GM18870 (cell line): ENCODE measurements at regions not wholly inside any gene's neighbourhood (a gene's known extent, or its start where the extent isn't known, plus 50 kb on each side); places are given as distances from the start of the nearest gene placed in this dataset.
"Not testable (repeated sequence)": the region's sequence is repeated elsewhere in the genome, so short reads cannot be mapped to it uniquely, and the experiment has no call there.

Experiments
- ATAC-seq: cut with Tn5 transposase; IDR thresholded peaks from one replicate; pipeline ENCODE4 v1.9.1; 2021; ENCODE audit warnings: moderate library complexity; ENCODE audit not compliant: unreplicated experiment

DNA sequence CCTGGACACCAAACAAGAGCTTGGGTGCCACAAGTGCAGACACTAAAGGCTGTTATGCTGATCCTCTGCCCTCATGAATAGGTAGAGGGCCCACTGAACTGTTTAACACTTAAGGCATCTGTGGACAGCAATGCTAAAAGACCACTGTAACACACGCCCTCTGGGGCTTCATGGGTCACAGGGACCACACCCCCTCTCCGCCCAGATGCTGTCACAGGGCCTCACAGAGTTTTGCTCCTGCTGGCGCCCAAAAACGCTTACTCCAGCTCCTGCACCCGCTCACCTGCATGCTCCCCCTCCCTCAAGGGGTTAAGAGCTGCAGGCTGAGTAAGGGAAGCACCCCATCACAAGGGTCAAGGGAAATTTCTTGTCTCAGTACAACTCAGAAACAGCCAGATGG lies 141.8 kb upstream of the NUDT4 start:
- no peak for ATAC-seq

- no peak for ATAC-seq
Observed at GRCh38 chr12:93237235-93237915, 140.3 kb upstream of the NUDT4 start.

- not testable (repeated sequence) for ATAC-seq
Observed at GRCh38 chr12:93238512-93239262, 139.0 kb upstream of the NUDT4 start.

DNA sequence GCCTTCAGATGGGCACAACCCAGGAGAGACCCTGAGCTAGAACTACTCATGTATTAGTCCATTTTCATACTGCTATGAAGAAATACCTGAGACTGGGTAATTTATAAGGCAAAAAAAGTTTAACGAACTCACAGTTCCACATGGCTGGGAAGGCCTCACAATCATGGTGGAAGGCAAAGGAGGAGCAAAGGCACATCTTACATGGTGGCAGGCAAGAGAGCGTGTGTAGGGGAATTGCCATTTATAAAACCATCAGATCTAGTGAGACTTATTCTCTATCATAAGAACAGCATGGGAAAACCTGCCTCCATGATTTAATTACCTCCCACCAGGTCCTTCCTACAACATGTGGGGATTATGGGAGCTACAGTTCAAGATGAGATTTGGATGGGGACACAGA lies 137.9 kb upstream of the NUDT4 start:
- not testable (repeated sequence) for ATAC-seq

- ATAC-seq, result no peak
Observed at GRCh38 chr12:93242154-93242972, 135.4 kb upstream of the NUDT4 start.

GRCh38 chr12:93243382-93243688 lies 134.4 kb upstream of the NUDT4 start:
- ATAC-seq, result peak; percentile 23

GRCh38 chr12:93243689-93244513 lies 133.8 kb upstream of the NUDT4 start:
- ATAC-seq, result peak; percentile 31

GRCh38 chr12:93244514-93245077 lies 133.1 kb upstream of the NUDT4 start:
- ATAC-seq, result no peak

GRCh38 chr12:93245543-93245942 lies 132.2 kb upstream of the NUDT4 start:
- ATAC-seq, result peak; percentile 48

DNA sequence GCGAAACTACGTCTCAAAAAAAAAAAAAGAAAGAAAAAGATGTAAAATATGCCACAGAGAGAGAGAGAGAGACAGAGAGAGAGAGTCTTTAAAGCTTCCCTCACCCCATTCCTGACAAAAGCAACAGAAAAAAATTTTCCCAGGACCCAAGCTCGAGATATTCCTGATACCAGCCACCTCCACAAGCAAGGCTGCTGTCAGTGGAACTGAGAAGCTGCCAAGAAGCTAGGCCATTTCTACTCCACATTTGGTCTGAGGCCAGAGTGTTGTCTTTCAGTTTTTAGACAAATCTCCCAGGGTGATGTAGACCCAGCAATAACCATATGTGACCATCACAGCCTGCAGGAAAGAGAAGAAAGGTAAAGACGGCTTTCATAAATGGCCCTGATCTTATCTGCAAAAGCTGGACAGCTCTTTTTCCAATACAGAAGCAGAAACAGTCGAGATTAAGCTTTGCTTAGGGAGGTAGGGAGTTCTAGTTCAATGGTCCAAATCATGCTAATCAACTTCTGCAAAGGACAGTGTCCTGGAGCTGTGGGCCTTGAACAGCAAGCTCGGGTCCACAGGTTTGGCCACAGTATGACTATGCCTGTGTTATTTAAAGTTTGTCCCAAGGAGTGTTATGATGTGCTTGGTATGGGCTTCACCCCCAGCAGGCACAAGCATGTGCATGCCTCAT lies 130.3 kb upstream of the NUDT4 start:
- ATAC-seq, result no peak

DNA sequence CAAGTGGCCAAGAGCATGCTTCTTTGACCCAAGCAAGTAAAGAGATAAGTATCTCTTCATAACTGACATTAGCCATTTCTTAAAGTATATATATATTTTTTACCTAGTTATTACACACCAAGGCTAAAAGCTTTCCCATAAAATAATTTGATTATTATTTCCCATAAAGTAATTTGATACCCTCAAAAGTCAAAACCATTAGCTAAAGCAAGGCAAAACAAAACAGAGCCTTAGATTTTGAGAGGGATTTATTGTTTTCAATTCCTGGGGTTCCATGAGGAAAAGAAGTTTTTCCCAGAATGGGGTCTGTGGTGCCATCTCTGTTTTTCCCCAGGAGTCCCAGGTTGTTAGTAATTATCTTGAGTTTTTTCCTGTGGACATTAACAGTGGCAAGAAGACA lies 125.5 kb upstream of the NUDT4 start:
- no peak for ATAC-seq

DNA sequence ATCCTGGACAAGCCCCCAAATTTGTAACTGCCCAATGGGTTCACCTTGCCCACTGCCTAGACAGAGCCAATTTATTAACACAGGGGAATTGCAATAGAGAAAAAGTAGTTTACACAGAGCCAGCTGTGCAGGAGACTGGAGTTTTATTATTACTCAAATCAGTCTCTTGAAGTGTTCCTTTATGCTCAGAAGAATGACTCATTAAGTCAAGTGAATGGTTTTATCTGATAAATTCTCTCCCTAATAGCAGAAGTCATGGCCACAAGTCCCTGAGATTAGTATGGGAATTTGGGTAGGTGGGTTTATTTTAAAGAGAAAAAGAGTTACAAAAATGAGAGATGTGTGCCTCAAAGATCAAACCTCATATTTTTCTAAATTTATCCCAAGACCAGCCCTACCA lies 122.8 kb upstream of the NUDT4 start:
- no peak for ATAC-seq

DNA sequence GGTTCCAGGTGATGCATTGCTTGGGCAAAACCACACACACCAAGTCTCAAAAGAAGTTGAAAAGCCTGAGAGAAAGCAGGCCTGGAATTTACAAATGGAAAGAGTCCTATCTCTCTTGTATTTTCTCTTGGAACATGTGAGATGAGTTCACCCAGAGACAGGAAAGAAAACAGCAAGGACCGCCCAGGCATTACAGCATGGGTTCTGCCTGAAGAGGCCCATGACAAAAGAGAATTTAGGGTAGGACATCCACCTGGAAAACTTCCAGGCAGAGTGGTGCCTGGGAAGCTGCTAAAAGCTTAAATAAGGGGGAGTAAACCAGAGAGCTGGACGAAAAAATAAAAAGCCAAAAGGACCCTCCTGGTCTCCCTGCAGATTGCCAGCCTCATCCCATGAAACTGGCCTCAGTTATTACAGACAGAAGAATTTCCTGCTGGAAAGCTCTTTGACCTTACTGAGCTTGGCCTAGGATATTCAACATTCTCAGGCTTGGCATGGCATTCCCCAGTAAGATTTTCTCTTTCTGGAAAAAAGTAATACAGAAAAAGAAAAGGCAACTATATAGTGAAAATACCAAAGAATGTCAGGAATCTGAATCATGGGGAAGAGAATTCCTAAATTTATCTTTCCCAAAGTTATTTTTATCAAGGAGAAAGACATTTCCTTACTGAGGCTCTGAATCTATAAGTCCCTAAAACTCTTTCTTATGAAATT lies 121.3 kb upstream of the NUDT4 start:
- ATAC-seq, result no peak

DNA sequence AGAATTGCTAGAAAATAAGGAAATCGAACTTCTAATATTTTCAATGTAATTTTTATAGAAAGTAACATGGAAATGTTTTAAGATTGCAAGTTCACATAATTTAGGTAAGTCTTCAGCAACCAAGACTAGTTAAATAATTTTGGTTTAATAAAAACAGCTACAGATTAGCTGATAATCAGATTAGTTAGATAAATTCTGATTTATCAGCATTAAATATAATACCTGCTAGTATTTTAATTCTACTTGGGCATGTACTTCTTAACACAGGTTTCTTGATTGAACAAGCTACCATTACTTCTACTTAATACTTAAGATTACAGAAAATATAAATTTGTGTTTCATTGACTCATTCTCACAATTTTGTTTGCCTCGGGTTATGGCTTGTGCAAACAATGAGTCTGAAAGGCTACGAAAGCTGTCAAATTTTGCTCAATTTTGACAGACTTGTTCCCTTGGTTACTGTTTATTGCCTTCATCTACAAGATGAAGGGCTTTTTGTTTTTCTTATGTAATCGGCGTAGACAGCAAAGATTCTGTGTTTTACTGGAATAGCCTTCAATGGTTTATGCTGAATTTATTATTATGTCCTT lies 116.1 kb upstream of the NUDT4 start:
- ATAC-seq, result no peak

DNA sequence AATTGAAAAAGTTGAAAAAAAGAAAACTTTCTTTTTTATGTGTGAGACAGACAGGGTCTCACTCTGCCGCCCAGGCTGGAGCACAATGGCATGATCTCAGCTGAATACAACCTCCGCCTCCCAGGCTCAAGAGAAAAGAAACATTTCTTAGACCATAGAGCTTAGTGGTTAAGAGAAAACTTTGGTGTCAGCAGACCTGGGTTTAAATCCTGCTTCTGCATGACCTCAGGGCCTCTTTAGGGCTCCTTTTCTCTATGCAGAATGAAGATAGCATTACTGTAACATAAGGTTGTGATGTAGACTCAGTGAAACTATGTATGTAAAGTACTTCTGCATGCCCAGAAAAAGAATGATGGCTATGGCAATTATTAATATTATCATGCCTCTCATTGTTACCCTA lies 104.7 kb upstream of the NUDT4 start:
- no peak for ATAC-seq

- no peak for ATAC-seq
Observed at GRCh38 chr12:93273834-93274564, 103.7 kb upstream of the NUDT4 start.

DNA sequence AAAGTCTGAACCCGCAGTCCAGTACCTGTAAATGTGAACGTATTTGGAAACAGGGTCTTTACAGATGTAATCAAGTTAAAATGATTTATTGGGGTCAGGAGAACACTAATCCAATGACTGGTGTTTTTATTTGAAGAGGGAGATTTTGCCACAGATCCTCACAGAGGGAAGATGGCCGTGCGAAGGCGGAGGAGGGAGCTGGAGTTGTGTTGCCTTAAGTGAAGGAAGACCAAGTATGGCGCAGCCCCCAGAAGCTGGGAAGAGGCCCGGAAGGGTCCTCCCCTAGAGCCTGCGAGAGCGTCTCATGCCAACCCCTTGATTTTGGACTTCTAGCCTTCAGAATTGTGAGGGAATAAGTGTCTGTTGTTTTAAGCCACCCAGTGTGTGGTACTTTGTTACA lies 102.8 kb upstream of the NUDT4 start:
- ATAC-seq, result no peak

DNA sequence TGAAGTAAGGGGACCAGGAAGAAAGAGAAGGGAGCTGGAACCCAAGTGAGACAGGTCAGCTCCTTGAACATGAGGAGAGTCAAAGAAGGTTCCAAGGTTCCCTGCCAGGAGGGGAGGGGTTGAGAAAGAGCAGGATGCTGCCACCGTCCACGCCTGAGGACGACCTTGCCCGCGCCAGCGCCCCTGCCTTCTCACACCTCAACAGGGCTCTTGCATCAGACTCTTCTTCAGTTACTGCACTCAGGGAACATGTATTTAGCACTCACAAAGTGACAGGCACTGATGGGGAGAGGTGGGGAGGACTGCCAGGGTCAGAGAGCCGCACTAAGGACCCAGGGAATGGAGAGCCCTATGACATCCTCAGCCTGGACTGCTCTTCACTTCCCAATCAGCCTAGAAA lies 102.1 kb upstream of the NUDT4 start:
- ATAC-seq, result no peak
